ENCODE measurements at regions not wholly inside any gene's neighbourhood (a gene's known extent, or its start where the extent isn't known, plus 50 kb on each side); places are given as distances from the start of the nearest gene placed in this dataset.

DNA sequence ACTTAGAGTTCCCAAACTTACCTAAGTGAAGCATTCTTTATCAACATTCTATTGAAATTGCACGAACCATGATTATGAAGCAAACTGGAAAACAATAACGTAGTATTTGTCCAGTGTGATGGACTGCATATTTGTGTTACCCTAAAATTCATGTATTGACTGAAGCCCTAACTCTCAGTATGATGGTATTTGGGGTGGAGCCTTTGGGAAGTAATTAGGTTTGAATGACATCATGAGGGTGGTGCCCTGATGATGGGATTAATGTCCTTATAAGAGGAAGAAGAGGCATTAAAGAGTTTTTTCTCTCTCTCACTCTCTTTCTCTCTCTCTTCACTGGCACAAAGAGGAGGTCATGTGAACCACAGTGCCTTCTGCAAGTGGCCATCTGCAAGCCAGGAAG, 365.4 kb upstream of the PTGER4 start:
- no peaks in the 10 kb centered on the region for H3K4me1 ChIP-seq (ENCODE audit: control insufficient read depth in 2 of 2, insufficient read depth in 2 of 2, low read length in 1 of 2)

DNA sequence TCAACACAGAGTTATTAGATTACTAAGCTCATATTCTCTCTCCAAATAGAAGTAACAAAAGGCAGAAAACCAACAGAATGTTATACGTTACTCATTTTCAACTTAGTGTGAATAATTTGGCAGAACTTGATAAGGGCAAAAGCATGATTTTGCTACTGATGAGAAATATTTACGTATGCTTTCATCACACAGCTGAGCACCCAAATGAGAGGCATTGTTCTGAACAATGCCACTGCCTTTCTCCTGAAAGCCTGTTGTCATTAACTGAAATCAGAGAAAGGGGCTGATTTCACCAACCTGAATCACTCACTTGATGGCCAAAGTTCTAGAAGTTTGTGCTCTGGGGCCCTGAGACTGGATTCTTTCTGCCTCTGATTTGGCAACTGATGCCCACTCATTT, 367.5 kb upstream of the PTGER4 start:
- Histone ChIP-seq H3K9me3 (ENCODE audit: control insufficient read depth in 2 of 2, insufficient read depth in 1 of 2, low read depth in 1 of 2, low read length in 1 of 2) (no peaks in the 10 kb centered on the region), H3K4me3 (ENCODE audit: low read depth in 1 of 2, low read length in 2 of 2) (no peak overlapping the region), H3K36me3 (ENCODE audit: control insufficient read depth in 2 of 2, insufficient read depth in 2 of 2, low read length in 1 of 2) (no peaks in the 10 kb centered on the region), H3K27ac (ENCODE audit: low read depth in 2 of 2, low read length in 1 of 2) (no peak overlapping the region), H3K27me3 (ENCODE audit: control insufficient read depth in 1 of 2, insufficient read depth in 2 of 2, low read length in 2 of 2) (no peaks in the 10 kb centered on the region), H3K4me1 (ENCODE audit: control insufficient read depth in 2 of 2, insufficient read depth in 2 of 2, low read length in 1 of 2) (no peaks in the 10 kb centered on the region)
- WGBS, 2 donors: 46 to 58% methylated on average over 2 of the region's 2 CpGs

More for the DNA sequence above, 365.4 kb upstream of the PTGER4 start:
- Histone ChIP-seq H3K27me3 (ENCODE audit: control insufficient read depth in 1 of 2, insufficient read depth in 2 of 2, low read length in 2 of 2) (no peaks in the 10 kb centered on the region), H3K9me3 (ENCODE audit: control insufficient read depth in 2 of 2, insufficient read depth in 1 of 2, low read depth in 1 of 2, low read length in 1 of 2) (no peaks in the 10 kb centered on the region), H3K27ac (ENCODE audit: low read depth in 2 of 2, low read length in 1 of 2) (no peak overlapping the region), H3K36me3 (ENCODE audit: control insufficient read depth in 2 of 2, insufficient read depth in 2 of 2, low read length in 1 of 2) (no peaks in the 10 kb centered on the region), H3K4me3 (ENCODE audit: low read depth in 1 of 2, low read length in 2 of 2) (no peak overlapping the region)
- WGBS, 2 donors: 82 to 90% methylated on average over 2 of the region's 2 CpGs

DNA sequence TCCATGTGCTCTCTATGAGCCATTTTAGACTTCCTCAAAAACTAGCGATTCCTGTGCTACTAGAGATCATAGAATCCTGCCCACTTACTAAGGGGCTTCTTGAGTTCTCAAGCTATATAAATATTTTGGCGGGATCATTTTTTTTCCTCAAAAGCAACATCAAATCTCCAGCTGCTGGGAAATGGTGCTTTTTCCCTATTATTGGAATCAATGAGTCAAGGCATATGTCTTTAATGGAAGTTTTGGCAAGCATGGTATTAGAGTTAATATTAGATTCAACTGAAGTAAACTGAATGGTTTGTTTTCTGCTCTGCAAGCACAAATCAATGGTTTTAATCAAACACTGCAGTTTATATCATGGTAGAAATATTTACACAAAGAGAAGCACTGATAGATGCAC, 369.9 kb upstream of the PTGER4 start:
- H3K36me3 ChIP-seq (ENCODE audit: control insufficient read depth in 2 of 2, insufficient read depth in 2 of 2, low read length in 1 of 2): no peaks in the 10 kb centered on the region
- no peaks in the 10 kb centered on the region for H3K4me1 ChIP-seq (ENCODE audit: control insufficient read depth in 2 of 2, insufficient read depth in 2 of 2, low read length in 1 of 2)
- H3K4me3 ChIP-seq (ENCODE audit: low read depth in 1 of 2, low read length in 2 of 2): no peak overlapping the region
- 75 to 81% methylated on average over 2 of the region's 2 CpGs for WGBS, 2 donors
- H3K27ac ChIP-seq (ENCODE audit: low read depth in 2 of 2, low read length in 1 of 2): no peak overlapping the region
- no peaks in the 10 kb centered on the region for H3K27me3 ChIP-seq (ENCODE audit: control insufficient read depth in 1 of 2, insufficient read depth in 2 of 2, low read length in 2 of 2)
- H3K9me3 ChIP-seq (ENCODE audit: control insufficient read depth in 2 of 2, insufficient read depth in 1 of 2, low read depth in 1 of 2, low read length in 1 of 2): no peaks in the 10 kb centered on the region

DNA sequence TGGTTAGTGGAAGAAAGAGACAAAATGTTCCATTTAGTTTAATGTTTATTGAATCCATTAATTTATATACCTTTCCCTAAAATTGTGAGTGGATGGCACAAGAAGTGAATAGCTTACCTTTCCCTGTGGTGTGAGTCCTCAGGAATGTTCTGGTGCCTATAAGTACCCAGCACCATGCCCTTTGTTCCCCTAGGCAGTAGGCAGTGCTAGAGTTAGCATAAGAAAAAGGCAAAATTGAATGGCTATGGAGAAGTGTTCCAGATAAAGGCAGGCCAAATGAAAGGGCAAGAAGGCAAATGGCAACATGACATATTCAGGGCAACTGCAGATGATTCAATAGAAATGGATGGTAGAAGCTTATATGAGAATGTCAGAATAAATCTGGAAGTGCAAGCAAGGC, 370.8 kb upstream of the PTGER4 start:
- H3K27me3 ChIP-seq (ENCODE audit: control insufficient read depth in 1 of 2, insufficient read depth in 2 of 2, low read length in 2 of 2): no peaks in the 10 kb centered on the region
- no peaks in the 10 kb centered on the region for H3K9me3 ChIP-seq (ENCODE audit: control insufficient read depth in 2 of 2, insufficient read depth in 1 of 2, low read depth in 1 of 2, low read length in 1 of 2)
- no peak overlapping the region for H3K4me3 ChIP-seq (ENCODE audit: low read depth in 1 of 2, low read length in 2 of 2)
- no peak overlapping the region for H3K27ac ChIP-seq (ENCODE audit: low read depth in 2 of 2, low read length in 1 of 2)
- H3K4me1 ChIP-seq (ENCODE audit: control insufficient read depth in 2 of 2, insufficient read depth in 2 of 2, low read length in 1 of 2): no peaks in the 10 kb centered on the region
- no peaks in the 10 kb centered on the region for H3K36me3 ChIP-seq (ENCODE audit: control insufficient read depth in 2 of 2, insufficient read depth in 2 of 2, low read length in 1 of 2)

DNA sequence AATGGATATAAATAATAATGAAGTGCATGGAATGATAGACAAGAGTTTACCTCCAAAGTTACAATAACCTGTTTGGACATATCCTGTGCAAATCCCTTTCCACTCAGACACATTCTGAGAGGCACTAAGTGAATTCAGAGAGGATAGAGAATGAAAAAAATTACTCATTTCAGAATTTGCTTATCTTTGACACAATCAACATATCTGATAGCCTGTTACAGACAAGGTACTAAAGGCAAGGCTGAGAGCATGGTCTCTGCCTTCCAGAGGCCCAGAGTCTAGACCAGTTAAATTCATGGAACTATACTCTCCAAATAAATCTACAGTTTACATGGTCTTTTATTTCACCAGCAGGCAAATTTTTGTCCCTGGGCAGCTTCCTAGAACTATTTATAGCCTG, 371.8 kb upstream of the PTGER4 start:
- H3K27me3 ChIP-seq (ENCODE audit: control insufficient read depth in 1 of 2, insufficient read depth in 2 of 2, low read length in 2 of 2): no peaks in the 10 kb centered on the region
- H3K4me1 ChIP-seq (ENCODE audit: control insufficient read depth in 2 of 2, insufficient read depth in 2 of 2, low read length in 1 of 2): no peaks in the 10 kb centered on the region
- H3K4me3 ChIP-seq (ENCODE audit: low read depth in 1 of 2, low read length in 2 of 2): no peak overlapping the region
- no peak overlapping the region for H3K27ac ChIP-seq (ENCODE audit: low read depth in 2 of 2, low read length in 1 of 2)
- no peaks in the 10 kb centered on the region for H3K36me3 ChIP-seq (ENCODE audit: control insufficient read depth in 2 of 2, insufficient read depth in 2 of 2, low read length in 1 of 2)
- no peaks in the 10 kb centered on the region for H3K9me3 ChIP-seq (ENCODE audit: control insufficient read depth in 2 of 2, insufficient read depth in 1 of 2, low read depth in 1 of 2, low read length in 1 of 2)

DNA sequence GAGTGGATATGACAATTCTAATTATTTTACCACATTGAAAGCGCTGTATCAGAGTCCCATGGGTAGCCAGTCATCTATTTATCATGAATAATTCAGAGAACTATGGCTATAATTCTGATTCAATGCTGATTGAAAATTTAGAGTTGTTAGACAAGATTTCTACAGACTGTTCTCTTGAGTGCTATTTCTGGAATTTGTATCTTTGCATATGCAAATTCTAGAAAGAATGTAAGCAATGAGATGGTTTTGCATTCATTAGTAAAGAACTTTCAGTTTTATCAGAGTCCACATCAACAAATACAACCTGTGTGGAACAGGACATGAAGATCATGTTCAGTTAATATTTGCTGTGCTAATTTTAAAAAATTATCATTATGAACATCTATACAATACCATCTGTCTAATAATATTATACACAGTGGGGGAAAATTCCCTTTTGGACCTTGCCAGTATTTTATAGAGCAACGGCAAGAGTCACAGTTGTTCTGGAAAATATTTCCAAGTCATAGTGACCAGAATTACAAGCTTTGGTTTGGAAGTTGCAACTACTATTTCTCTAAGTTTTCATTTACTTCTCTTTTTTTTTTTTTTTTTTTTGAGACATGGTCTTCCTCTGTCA, 372.7 kb upstream of the PTGER4 start:
- H3K27ac ChIP-seq (ENCODE audit: low read depth in 2 of 2, low read length in 1 of 2): no peak overlapping the region
- no peak overlapping the region for H3K4me3 ChIP-seq (ENCODE audit: low read depth in 1 of 2, low read length in 2 of 2)
- 87% methylated on average over 2 of the region's 2 CpGs for WGBS, 2 donors
- H3K4me1 ChIP-seq (ENCODE audit: control insufficient read depth in 2 of 2, insufficient read depth in 2 of 2, low read length in 1 of 2): no peaks in the 10 kb centered on the region
- H3K27me3 ChIP-seq (ENCODE audit: control insufficient read depth in 1 of 2, insufficient read depth in 2 of 2, low read length in 2 of 2): no peaks in the 10 kb centered on the region
- no peaks in the 10 kb centered on the region for H3K36me3 ChIP-seq (ENCODE audit: control insufficient read depth in 2 of 2, insufficient read depth in 2 of 2, low read length in 1 of 2)
- no peaks in the 10 kb centered on the region for H3K9me3 ChIP-seq (ENCODE audit: control insufficient read depth in 2 of 2, insufficient read depth in 1 of 2, low read depth in 1 of 2, low read length in 1 of 2)

DNA sequence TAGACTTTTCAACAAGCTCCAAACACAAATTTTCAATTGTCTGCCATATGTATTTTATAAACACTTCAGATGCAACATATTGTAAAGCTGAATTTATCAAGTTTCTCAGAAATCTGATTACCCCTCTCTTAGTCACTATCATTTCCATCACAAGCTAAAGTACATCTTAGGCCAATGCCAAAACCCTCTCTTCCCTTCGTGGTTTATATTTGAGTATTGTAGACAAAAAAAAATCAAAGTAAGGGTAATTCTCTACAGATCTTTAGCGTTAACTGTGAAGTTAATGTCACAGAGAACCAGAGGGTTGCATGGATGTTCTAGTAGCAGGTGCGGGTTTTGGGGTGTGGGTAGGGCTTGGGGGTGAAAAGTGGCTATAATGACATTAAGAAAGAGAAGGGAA, 387.7 kb upstream of the PTGER4 start:
- Histone ChIP-seq H3K9me3 (ENCODE audit: control insufficient read depth in 2 of 2, insufficient read depth in 1 of 2, low read depth in 1 of 2, low read length in 1 of 2) (no peaks in the 10 kb centered on the region), H3K27ac (ENCODE audit: low read depth in 2 of 2, low read length in 1 of 2) (no peak overlapping the region), H3K36me3 (ENCODE audit: control insufficient read depth in 2 of 2, insufficient read depth in 2 of 2, low read length in 1 of 2) (no peaks in the 10 kb centered on the region), H3K27me3 (ENCODE audit: control insufficient read depth in 1 of 2, insufficient read depth in 2 of 2, low read length in 2 of 2) (no peaks in the 10 kb centered on the region), H3K4me3 (ENCODE audit: low read depth in 1 of 2, low read length in 2 of 2) (no peak overlapping the region), H3K4me1 (ENCODE audit: control insufficient read depth in 2 of 2, insufficient read depth in 2 of 2, low read length in 1 of 2) (no peaks in the 10 kb centered on the region)
- WGBS, 2 donors: 86 to 92% methylated on average over 3 of the region's 3 CpGs

DNA sequence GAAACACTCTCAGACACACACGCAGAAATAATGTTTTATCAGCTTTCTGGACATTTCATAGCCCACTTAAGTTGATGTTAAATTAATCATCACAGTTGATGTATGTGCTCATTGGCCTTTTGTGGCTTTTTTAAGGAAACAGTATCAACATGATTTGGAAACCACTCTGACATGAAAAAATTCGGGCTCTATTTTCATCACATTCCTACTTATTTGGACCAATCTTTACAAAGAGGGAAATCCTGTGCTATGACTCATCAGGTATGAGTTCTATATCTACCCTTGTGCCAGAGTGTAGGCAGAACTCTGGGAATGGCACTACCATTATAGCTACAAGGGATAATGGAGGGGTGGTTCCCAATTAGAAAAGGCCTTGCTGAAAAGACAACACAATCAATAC, 388.4 kb upstream of the PTGER4 start:
- Histone ChIP-seq H3K27me3 (ENCODE audit: control insufficient read depth in 1 of 2, insufficient read depth in 2 of 2, low read length in 2 of 2) (no peaks in the 10 kb centered on the region), H3K9me3 (ENCODE audit: control insufficient read depth in 2 of 2, insufficient read depth in 1 of 2, low read depth in 1 of 2, low read length in 1 of 2) (no peaks in the 10 kb centered on the region), H3K4me1 (ENCODE audit: control insufficient read depth in 2 of 2, insufficient read depth in 2 of 2, low read length in 1 of 2) (no peaks in the 10 kb centered on the region), H3K36me3 (ENCODE audit: control insufficient read depth in 2 of 2, insufficient read depth in 2 of 2, low read length in 1 of 2) (no peaks in the 10 kb centered on the region), H3K27ac (ENCODE audit: low read depth in 2 of 2, low read length in 1 of 2) (no peak overlapping the region), H3K4me3 (ENCODE audit: low read depth in 1 of 2, low read length in 2 of 2) (no peak overlapping the region)
- 68 to 70% methylated on average over 2 of the region's 2 CpGs for WGBS, 2 donors

DNA sequence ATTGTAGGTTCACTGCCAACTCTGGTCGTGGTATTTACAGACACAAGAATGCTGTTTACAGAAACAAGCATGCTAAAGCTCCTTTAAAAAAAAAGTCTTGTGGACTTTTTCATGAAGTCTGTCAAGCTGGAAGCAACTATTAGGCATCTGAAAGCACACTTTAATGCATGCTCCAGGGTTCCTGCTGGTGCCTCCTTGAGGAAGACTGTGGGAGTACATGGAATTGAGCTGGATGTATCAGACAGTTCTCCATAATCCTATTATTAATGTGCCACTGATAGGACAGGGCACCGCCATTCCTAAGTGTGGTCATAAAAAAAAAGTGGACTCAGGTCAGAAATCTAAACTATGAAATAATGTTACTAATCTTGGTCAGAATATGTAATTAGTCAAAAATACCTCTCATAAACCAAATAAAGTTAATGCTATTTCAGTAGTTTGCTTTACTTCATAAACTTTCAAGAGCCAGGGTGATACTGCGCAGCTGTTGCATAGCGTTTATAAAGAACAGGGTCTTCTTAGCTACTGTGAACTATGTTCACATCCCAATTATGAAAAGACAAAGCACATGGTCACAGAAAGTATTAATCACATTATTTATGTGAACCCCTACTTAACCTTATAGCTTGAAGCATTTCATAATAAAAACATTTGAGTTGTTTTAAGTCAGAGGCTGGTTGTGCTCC, 390.8 kb upstream of the PTGER4 start:
- Histone ChIP-seq H3K27ac (ENCODE audit: low read depth in 2 of 2, low read length in 1 of 2) (no peak overlapping the region), H3K9me3 (ENCODE audit: control insufficient read depth in 2 of 2, insufficient read depth in 1 of 2, low read depth in 1 of 2, low read length in 1 of 2) (no peaks in the 10 kb centered on the region), H3K36me3 (ENCODE audit: control insufficient read depth in 2 of 2, insufficient read depth in 2 of 2, low read length in 1 of 2) (no peaks in the 10 kb centered on the region), H3K27me3 (ENCODE audit: control insufficient read depth in 1 of 2, insufficient read depth in 2 of 2, low read length in 2 of 2) (no peaks in the 10 kb centered on the region), H3K4me3 (ENCODE audit: low read depth in 1 of 2, low read length in 2 of 2) (no peak overlapping the region), H3K4me1 (ENCODE audit: control insufficient read depth in 2 of 2, insufficient read depth in 2 of 2, low read length in 1 of 2) (no peaks in the 10 kb centered on the region)
- 66 to 71% methylated on average over 4 of the region's 4 CpGs for WGBS, 2 donors

DNA sequence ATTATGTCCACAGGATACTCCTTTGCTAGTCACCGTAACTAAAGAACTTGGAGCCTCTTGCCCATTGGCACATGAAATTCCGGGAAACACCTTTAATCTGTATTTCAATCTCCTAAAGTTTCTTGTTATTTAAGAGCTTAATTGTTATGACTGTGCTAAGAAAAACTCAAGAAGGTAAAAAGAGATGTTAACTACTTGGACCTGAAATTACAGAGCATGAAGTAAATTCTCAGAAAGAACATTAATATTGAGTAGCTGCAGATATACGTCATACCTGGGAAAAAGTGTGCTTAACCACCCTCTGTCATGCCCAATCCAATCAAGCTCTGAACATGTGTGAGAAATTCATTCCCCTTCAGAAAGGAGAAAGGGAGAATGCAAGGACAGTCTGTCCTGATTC, 394.9 kb upstream of the PTGER4 start:
- no peak overlapping the region for H3K27ac ChIP-seq (ENCODE audit: low read depth in 2 of 2, low read length in 1 of 2)
- H3K27me3 ChIP-seq (ENCODE audit: control insufficient read depth in 1 of 2, insufficient read depth in 2 of 2, low read length in 2 of 2): no peaks in the 10 kb centered on the region
- no peaks in the 10 kb centered on the region for H3K4me1 ChIP-seq (ENCODE audit: control insufficient read depth in 2 of 2, insufficient read depth in 2 of 2, low read length in 1 of 2)
- H3K36me3 ChIP-seq (ENCODE audit: control insufficient read depth in 2 of 2, insufficient read depth in 2 of 2, low read length in 1 of 2): no peaks in the 10 kb centered on the region
- WGBS, 2 donors: 78 to 91% methylated on average over 3 of the region's 3 CpGs
- no peak overlapping the region for H3K4me3 ChIP-seq (ENCODE audit: low read depth in 1 of 2, low read length in 2 of 2)
- no peaks in the 10 kb centered on the region for H3K9me3 ChIP-seq (ENCODE audit: control insufficient read depth in 2 of 2, insufficient read depth in 1 of 2, low read depth in 1 of 2, low read length in 1 of 2)

All from esophagus (tissue), 2 donors.